ENCODE measurements at regions not wholly inside any gene's neighbourhood (a gene's known extent, or its start where the extent isn't known, plus 50 kb on each side); places are given as distances from the start of the nearest gene placed in this dataset.

- no peaks in the 10 kb centered on the region for H4K20me1 ChIP-seq (ENCODE audit: insufficient read depth, low read length)
- DNase-seq (ENCODE audit: low spot score), result no peak
- CTCF ChIA-PET (ENCODE audit: low intra/inter-chr PET ratio, low total read pairs), result no interaction called here
- no peak for ATAC-seq
- in situ Hi-C loops (cut with HindIII; ENCODE audit: extremely low pct_ligation_motif_present, low pct_unique_long_range_greater_than_20kb), result no loop called here
- no peak overlapping the region for H3K4me2 ChIP-seq (ENCODE audit: low read depth, low read length)
- POLR2A ChIA-PET, result no interaction called here
- TF ChIP-seq SIX4 (CRISPR knock-in tag; IDR thresholded peaks at IDR 0.05) (no peak), CEBPB (IDR thresholded peaks at IDR 0.05; ENCODE audit: borderline replicate concordance, low read depth, low read length) (no peak), REPIN1 (CRISPR knock-in tag; IDR thresholded peaks at IDR 0.05; ENCODE audit: borderline replicate concordance, low read depth) (no peak), AHDC1 (CRISPR knock-in tag; IDR thresholded peaks at IDR 0.05; ENCODE audit: borderline replicate concordance) (no peak), PRMT3 (CRISPR knock-in tag; IDR thresholded peaks at IDR 0.05; ENCODE audit: borderline replicate concordance, low read depth) (no peak), MAFF (IDR thresholded peaks at IDR 0.05; ENCODE audit: low read depth, low read length) (no peak), GZF1 (CRISPR knock-in tag; IDR thresholded peaks at IDR 0.05) (no peak), FOSL1 (CRISPR knock-in tag; IDR thresholded peaks at IDR 0.05; ENCODE audit: borderline replicate concordance) (no peak), DNMT3B (CRISPR knock-in tag; conservative IDR thresholded peaks at IDR 0.05) (no peak), ZNF18 (CRISPR knock-in tag; IDR thresholded peaks at IDR 0.05; ENCODE audit: insufficient replicate concordance) (no peak)
- H3K9me3 ChIP-seq (ENCODE audit: low read length), result no peaks in the 10 kb centered on the region
- no peak for FAIRE-seq
- H3K4me1 ChIP-seq (ENCODE audit: insufficient read depth, low read length), result no peaks in the 10 kb centered on the region
- no peaks in the 10 kb centered on the region for H3K79me2 ChIP-seq (ENCODE audit: insufficient read depth, low read length)
- no peak overlapping the region for H2AFZ ChIP-seq (ENCODE audit: low read length)
- H3K4me3 ChIP-seq (replicated peaks in 1 of 3; ENCODE audit: insufficient read depth in 1 of 3, low read depth in 2 of 3, low read length in 3 of 3), result no peak overlapping the region
- H3K27ac ChIP-seq (ENCODE audit: extremely low read length, insufficient read depth, low read length), result no peak overlapping the region
- no peaks in the 10 kb centered on the region for H3K27me3 ChIP-seq (ENCODE audit: control insufficient read depth in 1 of 2, insufficient read depth in 2 of 2, low read length in 2 of 2)
- H3K36me3 ChIP-seq (replicated peaks in 1 of 2; ENCODE audit: control insufficient read depth in 1 of 2, insufficient read depth in 2 of 2, low read length in 2 of 2), result no peaks in the 10 kb centered on the region
- 3% methylated on average over 2 of the region's 2 CpGs for WGBS (ENCODE audit: low lambda C conversion rate)
- BruUV-seq (replicated peaks), result no TSS peak
- intact Hi-C loops (cut with micrococcal nuclease; ENCODE audit: unreplicated experiment), result no loop called here
- no peak overlapping the region for H3K9ac ChIP-seq (ENCODE audit: insufficient read depth, low read depth, low read length)
Measured at GRCh38 chr17:34135841-34136240, 119.2 kb upstream of the CCL2 start.

All from HepG2 (cell line).